Stimulated activated CD4-positive, alpha-beta T cell treated with anti-CD3 and anti-CD28 coated beads, Interleukin-4, amount 100 ng/mL, for 4 hours (primary cell): ENCODE measurements at regions not wholly inside any gene's neighbourhood (a gene's known extent, or its start where the extent isn't known, plus 50 kb on each side); places are given as distances from the start of the nearest gene placed in this dataset.

Source experiments
- DNase-seq, 2 experiments: peaks; one replicate each; pipeline ENCODE4 v3.0.0-alpha.2; 2020

GRCh38 chr2:204495381-204495780, 49.9 kb upstream of the PARD3B start:
- no peak for DNase-seq
